ENCODE measurements at regions not wholly inside any gene's neighbourhood (a gene's known extent, or its start where the extent isn't known, plus 50 kb on each side); places are given as distances from the start of the nearest gene placed in this dataset.

- TF ChIP-seq ZNF280C (tag by site-specific recombination; IDR thresholded peaks at IDR 0.05) (no peak), GLI4 (tag by site-specific recombination; IDR thresholded peaks at IDR 0.05) (no peak), ZSCAN16 (tag by site-specific recombination; IDR thresholded peaks at IDR 0.05) (no peak), EGR2 (tag by site-specific recombination; IDR thresholded peaks at IDR 0.05; ENCODE audit: low read depth) (peak; percentile 43), ELK4 (IDR thresholded peaks at IDR 0.05; ENCODE audit: borderline replicate concordance, low read depth, low read length) (no peak), ZNF48 (tag by site-specific recombination; IDR thresholded peaks at IDR 0.05) (no peak), ZNF514 (tag by site-specific recombination; IDR thresholded peaks at IDR 0.05) (peak; percentile 32; the same call in 1 of the 2 replicates), ZNF558 (tag by site-specific recombination; IDR thresholded peaks at IDR 0.05) (no peak), ZNF112 (tag by site-specific recombination; IDR thresholded peaks at IDR 0.05) (no peak), ZNF366 (tag by site-specific recombination; conservative IDR thresholded peaks at IDR 0.05) (no peak), ZNF747 (tag by site-specific recombination; IDR thresholded peaks at IDR 0.05) (no peak), ZNF837 (tag by site-specific recombination; IDR thresholded peaks at IDR 0.05) (no peak), BCL11A (tag by site-specific recombination; IDR thresholded peaks at IDR 0.05; ENCODE audit: low read depth) (no peak), ZNF571 (tag by site-specific recombination; IDR thresholded peaks at IDR 0.05) (no peak), SP3 (tag by site-specific recombination; IDR thresholded peaks at IDR 0.05) (no peak), ZNF664 (tag by site-specific recombination; IDR thresholded peaks at IDR 0.05) (no peak), KLF1 (tag by site-specific recombination; IDR thresholded peaks at IDR 0.05) (no peak), ZSCAN23 (tag by site-specific recombination; IDR thresholded peaks at IDR 0.05) (no peak), ZNF155 (tag by site-specific recombination; IDR thresholded peaks at IDR 0.05) (0 out of 2 replicates have a peak, but pooled peaks have one; percentile 78), ZNF23 (tag by site-specific recombination; IDR thresholded peaks at IDR 0.05; ENCODE audit: borderline replicate concordance) (no peak), ZNF157 (tag by site-specific recombination; IDR thresholded peaks at IDR 0.05) (no peak), ZNF610 (tag by site-specific recombination; IDR thresholded peaks at IDR 0.05; ENCODE audit: borderline replicate concordance) (no peak), ZNF843 (tag by site-specific recombination; IDR thresholded peaks at IDR 0.05) (no peak)
- TF ChIP-seq, protein P1, sequence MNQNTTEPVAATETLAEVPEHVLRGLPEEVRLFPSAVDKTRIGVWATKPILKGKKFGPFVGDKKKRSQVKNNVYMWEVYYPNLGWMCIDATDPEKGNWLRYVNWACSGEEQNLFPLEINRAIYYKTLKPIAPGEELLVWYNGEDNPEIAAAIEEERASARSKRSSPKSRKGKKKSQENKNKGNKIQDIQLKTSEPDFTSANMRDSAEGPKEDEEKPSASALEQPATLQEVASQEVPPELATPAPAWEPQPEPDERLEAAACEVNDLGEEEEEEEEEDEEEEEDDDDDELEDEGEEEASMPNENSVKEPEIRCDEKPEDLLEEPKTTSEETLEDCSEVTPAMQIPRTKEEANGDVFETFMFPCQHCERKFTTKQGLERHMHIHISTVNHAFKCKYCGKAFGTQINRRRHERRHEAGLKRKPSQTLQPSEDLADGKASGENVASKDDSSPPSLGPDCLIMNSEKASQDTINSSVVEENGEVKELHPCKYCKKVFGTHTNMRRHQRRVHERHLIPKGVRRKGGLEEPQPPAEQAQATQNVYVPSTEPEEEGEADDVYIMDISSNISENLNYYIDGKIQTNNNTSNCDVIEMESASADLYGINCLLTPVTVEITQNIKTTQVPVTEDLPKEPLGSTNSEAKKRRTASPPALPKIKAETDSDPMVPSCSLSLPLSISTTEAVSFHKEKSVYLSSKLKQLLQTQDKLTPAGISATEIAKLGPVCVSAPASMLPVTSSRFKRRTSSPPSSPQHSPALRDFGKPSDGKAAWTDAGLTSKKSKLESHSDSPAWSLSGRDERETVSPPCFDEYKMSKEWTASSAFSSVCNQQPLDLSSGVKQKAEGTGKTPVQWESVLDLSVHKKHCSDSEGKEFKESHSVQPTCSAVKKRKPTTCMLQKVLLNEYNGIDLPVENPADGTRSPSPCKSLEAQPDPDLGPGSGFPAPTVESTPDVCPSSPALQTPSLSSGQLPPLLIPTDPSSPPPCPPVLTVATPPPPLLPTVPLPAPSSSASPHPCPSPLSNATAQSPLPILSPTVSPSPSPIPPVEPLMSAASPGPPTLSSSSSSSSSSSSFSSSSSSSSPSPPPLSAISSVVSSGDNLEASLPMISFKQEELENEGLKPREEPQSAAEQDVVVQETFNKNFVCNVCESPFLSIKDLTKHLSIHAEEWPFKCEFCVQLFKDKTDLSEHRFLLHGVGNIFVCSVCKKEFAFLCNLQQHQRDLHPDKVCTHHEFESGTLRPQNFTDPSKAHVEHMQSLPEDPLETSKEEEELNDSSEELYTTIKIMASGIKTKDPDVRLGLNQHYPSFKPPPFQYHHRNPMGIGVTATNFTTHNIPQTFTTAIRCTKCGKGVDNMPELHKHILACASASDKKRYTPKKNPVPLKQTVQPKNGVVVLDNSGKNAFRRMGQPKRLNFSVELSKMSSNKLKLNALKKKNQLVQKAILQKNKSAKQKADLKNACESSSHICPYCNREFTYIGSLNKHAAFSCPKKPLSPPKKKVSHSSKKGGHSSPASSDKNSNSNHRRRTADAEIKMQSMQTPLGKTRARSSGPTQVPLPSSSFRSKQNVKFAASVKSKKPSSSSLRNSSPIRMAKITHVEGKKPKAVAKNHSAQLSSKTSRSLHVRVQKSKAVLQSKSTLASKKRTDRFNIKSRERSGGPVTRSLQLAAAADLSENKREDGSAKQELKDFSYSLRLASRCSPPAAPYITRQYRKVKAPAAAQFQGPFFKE (tag by site-specific recombination; IDR thresholded peaks at IDR 0.05; ENCODE audit: borderline replicate concordance): 0 out of 2 replicates have a peak, but pooled peaks have one; percentile 16
- TF ChIP-seq, protein P2, sequence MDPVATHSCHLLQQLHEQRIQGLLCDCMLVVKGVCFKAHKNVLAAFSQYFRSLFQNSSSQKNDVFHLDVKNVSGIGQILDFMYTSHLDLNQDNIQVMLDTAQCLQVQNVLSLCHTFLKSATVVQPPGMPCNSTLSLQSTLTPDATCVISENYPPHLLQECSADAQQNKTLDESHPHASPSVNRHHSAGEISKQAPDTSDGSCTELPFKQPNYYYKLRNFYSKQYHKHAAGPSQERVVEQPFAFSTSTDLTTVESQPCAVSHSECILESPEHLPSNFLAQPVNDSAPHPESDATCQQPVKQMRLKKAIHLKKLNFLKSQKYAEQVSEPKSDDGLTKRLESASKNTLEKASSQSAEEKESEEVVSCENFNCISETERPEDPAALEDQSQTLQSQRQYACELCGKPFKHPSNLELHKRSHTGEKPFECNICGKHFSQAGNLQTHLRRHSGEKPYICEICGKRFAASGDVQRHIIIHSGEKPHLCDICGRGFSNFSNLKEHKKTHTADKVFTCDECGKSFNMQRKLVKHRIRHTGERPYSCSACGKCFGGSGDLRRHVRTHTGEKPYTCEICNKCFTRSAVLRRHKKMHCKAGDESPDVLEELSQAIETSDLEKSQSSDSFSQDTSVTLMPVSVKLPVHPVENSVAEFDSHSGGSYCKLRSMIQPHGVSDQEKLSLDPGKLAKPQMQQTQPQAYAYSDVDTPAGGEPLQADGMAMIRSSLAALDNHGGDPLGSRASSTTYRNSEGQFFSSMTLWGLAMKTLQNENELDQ (tag by site-specific recombination; IDR thresholded peaks at IDR 0.05; ENCODE audit: low read depth): no peak
- TF ChIP-seq, protein P3, sequence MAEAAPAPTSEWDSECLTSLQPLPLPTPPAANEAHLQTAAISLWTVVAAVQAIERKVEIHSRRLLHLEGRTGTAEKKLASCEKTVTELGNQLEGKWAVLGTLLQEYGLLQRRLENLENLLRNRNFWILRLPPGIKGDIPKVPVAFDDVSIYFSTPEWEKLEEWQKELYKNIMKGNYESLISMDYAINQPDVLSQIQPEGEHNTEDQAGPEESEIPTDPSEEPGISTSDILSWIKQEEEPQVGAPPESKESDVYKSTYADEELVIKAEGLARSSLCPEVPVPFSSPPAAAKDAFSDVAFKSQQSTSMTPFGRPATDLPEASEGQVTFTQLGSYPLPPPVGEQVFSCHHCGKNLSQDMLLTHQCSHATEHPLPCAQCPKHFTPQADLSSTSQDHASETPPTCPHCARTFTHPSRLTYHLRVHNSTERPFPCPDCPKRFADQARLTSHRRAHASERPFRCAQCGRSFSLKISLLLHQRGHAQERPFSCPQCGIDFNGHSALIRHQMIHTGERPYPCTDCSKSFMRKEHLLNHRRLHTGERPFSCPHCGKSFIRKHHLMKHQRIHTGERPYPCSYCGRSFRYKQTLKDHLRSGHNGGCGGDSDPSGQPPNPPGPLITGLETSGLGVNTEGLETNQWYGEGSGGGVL (tag by site-specific recombination; IDR thresholded peaks at IDR 0.05): no peak
- TF ChIP-seq, protein P4, sequence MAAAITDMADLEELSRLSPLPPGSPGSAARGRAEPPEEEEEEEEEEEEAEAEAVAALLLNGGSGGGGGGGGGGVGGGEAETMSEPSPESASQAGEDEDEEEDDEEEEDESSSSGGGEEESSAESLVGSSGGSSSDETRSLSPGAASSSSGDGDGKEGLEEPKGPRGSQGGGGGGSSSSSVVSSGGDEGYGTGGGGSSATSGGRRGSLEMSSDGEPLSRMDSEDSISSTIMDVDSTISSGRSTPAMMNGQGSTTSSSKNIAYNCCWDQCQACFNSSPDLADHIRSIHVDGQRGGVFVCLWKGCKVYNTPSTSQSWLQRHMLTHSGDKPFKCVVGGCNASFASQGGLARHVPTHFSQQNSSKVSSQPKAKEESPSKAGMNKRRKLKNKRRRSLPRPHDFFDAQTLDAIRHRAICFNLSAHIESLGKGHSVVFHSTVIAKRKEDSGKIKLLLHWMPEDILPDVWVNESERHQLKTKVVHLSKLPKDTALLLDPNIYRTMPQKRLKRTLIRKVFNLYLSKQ (tag by site-specific recombination; IDR thresholded peaks at IDR 0.05; ENCODE audit: borderline replicate concordance): no peak; the same call in 1 of the 2 replicates
Measured at GRCh38 chr19:30116530-30116929, 174.5 kb downstream of the URI1 start (continued).
